Sigmoid colon (tissue), 4 donors: ENCODE measurements at regions not wholly inside any gene's neighbourhood (a gene's known extent, or its start where the extent isn't known, plus 50 kb on each side); places are given as distances from the start of the nearest gene placed in this dataset.

Source experiments
- POLR2A ChIP-seq, 2 donors: fragments of 450-650 bp; IDR thresholded peaks; one replicate each; pipeline ENCODE4 v1.6.1; 2016; ENCODE audit warnings: antibody characterized with exemption in 2 of 2, mild to moderate bottlenecking in 2 of 2, moderate library complexity in 2 of 2
- POLR2AphosphoS5 ChIP-seq, 4 donors: sonication (generic); formaldehyde crosslinking; IDR thresholded peaks; one replicate each; pipeline ENCODE4 v1.6.1; 2017; ENCODE audit warnings: antibody characterized with exemption in 4 of 4

DNA sequence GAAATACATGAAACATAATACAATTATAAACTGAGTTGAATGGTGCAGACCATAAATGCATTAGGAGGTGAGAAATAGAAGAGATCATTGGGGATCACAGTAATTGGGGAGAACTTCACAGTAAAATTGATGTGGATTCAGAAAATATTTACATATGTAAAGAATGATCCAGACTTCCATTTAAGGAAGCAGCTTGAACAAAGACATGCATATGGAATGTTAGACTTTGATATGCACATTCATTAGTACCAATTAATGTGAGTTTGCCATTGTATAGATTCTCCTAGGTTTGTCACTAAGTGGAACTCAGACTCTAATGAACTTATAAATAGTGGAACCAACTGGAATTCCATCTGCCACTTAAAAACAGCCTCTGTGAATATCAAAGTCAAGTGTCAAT is 235.6 kb downstream of the PARM1 start:
- no peak for TF ChIP-seq POLR2A (IDR thresholded peaks at IDR 0.05)
- TF ChIP-seq POLR2AphosphoS5 (IDR thresholded peaks at IDR 0.05): no peak
